HUES6 (cell line): ENCODE measurements at regions not wholly inside any gene's neighbourhood (a gene's known extent, or its start where the extent isn't known, plus 50 kb on each side); places are given as distances from the start of the nearest gene placed in this dataset.

Source experiments
- H3K27ac ChIP-seq: 2 replicates; pipeline ENCODE4 v1.7.0; 2013; ENCODE audit warnings: low read depth, mild to moderate bottlenecking, low read length, inconsistent platforms
- H3K27me3 ChIP-seq: 2 replicates; pipeline ENCODE4 v1.6.1; 2013; ENCODE audit warnings: low read length; ENCODE audit not compliant: control insufficient read depth, insufficient read depth
- H3K36me3 ChIP-seq: 2 replicates; pipeline ENCODE4 v1.6.1; 2013; ENCODE audit warnings: low read length; ENCODE audit not compliant: control insufficient read depth, insufficient read depth
- H3K4me1 ChIP-seq: 2 replicates; pipeline ENCODE4 v1.6.1; 2013; ENCODE audit warnings: low read length; ENCODE audit not compliant: control insufficient read depth, insufficient read depth
- H3K4me3 ChIP-seq: 2 replicates; pipeline ENCODE4 v1.5.1; 2013; ENCODE audit warnings: low read depth, low read length
- H3K9ac ChIP-seq: one replicate; pipeline ENCODE4 v1.6.1; 2013; ENCODE audit warnings: mild to moderate bottlenecking, low read length
- H3K9me3 ChIP-seq: 2 replicates; pipeline ENCODE4 v1.6.1; 2013; ENCODE audit warnings: low read depth, low read length; ENCODE audit not compliant: control insufficient read depth, insufficient read depth

- Histone ChIP-seq H3K4me1 (no peaks in the 10 kb centered on the region), H3K27ac (no peak overlapping the region), H3K4me3 (no peak overlapping the region), H3K36me3 (no peaks in the 10 kb centered on the region), H3K9ac (no peak overlapping the region), H3K9me3 (no peaks in the 10 kb centered on the region), H3K27me3 (no peaks in the 10 kb centered on the region)
Observed at GRCh38 chr16:61214780-61215179, 821.5 kb downstream of the CDH8 start.

GRCh38 chr16:61210076-61210475 is 826.2 kb downstream of the CDH8 start:
- Histone ChIP-seq H3K36me3 (no peaks in the 10 kb centered on the region), H3K9me3 (no peaks in the 10 kb centered on the region), H3K4me1 (no peaks in the 10 kb centered on the region), H3K4me3 (no peak overlapping the region), H3K9ac (no peak overlapping the region), H3K27ac (no peak overlapping the region), H3K27me3 (no peaks in the 10 kb centered on the region)

- Histone ChIP-seq H3K9me3 (peaks cover 5% of the 10 kb centered on the region; the same call in 1 of the 2 replicates), H3K27me3 (no peaks in the 10 kb centered on the region), H3K27ac (no peak overlapping the region), H3K4me3 (no peak overlapping the region), H3K36me3 (no peaks in the 10 kb centered on the region), H3K9ac (no peak overlapping the region), H3K4me1 (no peaks in the 10 kb centered on the region)
Observed at GRCh38 chr16:61195006-61195405, 841.2 kb downstream of the CDH8 start.

- H3K4me3 ChIP-seq, result no peak overlapping the region
- no peak overlapping the region for H3K27ac ChIP-seq
- no peaks in the 10 kb centered on the region for H3K4me1 ChIP-seq
- no peaks in the 10 kb centered on the region for H3K27me3 ChIP-seq
- no peak overlapping the region for H3K9ac ChIP-seq
- peaks cover 4% of the 10 kb centered on the region; the same call in 1 of the 2 replicates for H3K9me3 ChIP-seq
- H3K36me3 ChIP-seq, result no peaks in the 10 kb centered on the region
Observed at GRCh38 chr16:61194573-61194972, 841.7 kb downstream of the CDH8 start.

- peaks cover 3% of the 10 kb centered on the region; the same call in 1 of the 2 replicates for H3K4me1 ChIP-seq
- H3K4me3 ChIP-seq, result no peak overlapping the region
- H3K9me3 ChIP-seq, result no peaks in the 10 kb centered on the region
- H3K9ac ChIP-seq, result no peak overlapping the region
- no peaks in the 10 kb centered on the region for H3K36me3 ChIP-seq
- H3K27ac ChIP-seq, result no peak overlapping the region
- H3K27me3 ChIP-seq, result no peaks in the 10 kb centered on the region
Observed at GRCh38 chr16:61182391-61182790, 853.8 kb downstream of the CDH8 start.

- Histone ChIP-seq H3K36me3 (no peaks in the 10 kb centered on the region), H3K9me3 (no peaks in the 10 kb centered on the region), H3K27me3 (no peaks in the 10 kb centered on the region), H3K27ac (no peak overlapping the region), H3K4me3 (no peak overlapping the region), H3K9ac (no peak overlapping the region), H3K4me1 (peaks cover 3% of the 10 kb centered on the region; the same call in 1 of the 2 replicates)
Observed at GRCh38 chr16:61181982-61182381, 854.3 kb downstream of the CDH8 start.

GRCh38 chr16:61179561-61179960 is 856.7 kb downstream of the CDH8 start:
- H3K4me1 ChIP-seq, result peaks cover 3% of the 10 kb centered on the region; the same call in 1 of the 2 replicates
- H3K27ac ChIP-seq, result no peak overlapping the region
- H3K36me3 ChIP-seq, result no peaks in the 10 kb centered on the region
- H3K9me3 ChIP-seq, result no peaks in the 10 kb centered on the region
- H3K9ac ChIP-seq, result no peak overlapping the region
- H3K27me3 ChIP-seq, result no peaks in the 10 kb centered on the region
- no peak overlapping the region for H3K4me3 ChIP-seq

- Histone ChIP-seq H3K4me1 (no peaks in the 10 kb centered on the region), H3K27ac (no peak overlapping the region), H3K4me3 (no peak overlapping the region)
Observed at GRCh38 chr16:61165797-61166196, 870.4 kb downstream of the CDH8 start.

GRCh38 chr16:61150351-61150750 is 885.9 kb downstream of the CDH8 start:
- Histone ChIP-seq H3K4me3 (no peak overlapping the region), H3K4me1 (peaks cover 10% of the 10 kb centered on the region; the same call in 1 of the 2 replicates), H3K27me3 (no peaks in the 10 kb centered on the region), H3K27ac (no peak overlapping the region), H3K36me3 (no peaks in the 10 kb centered on the region), H3K9ac (no peak overlapping the region), H3K9me3 (no peaks in the 10 kb centered on the region)

More at GRCh38 chr16:61165797-61166196, 870.4 kb downstream of the CDH8 start:
- Histone ChIP-seq H3K9me3 (no peaks in the 10 kb centered on the region), H3K36me3 (no peaks in the 10 kb centered on the region), H3K27me3 (no peaks in the 10 kb centered on the region), H3K9ac (no peak overlapping the region)

- Histone ChIP-seq H3K4me1 (peaks cover 10% of the 10 kb centered on the region; the same call in 1 of the 2 replicates), H3K36me3 (no peaks in the 10 kb centered on the region), H3K27ac (no peak overlapping the region), H3K4me3 (no peak overlapping the region), H3K27me3 (no peaks in the 10 kb centered on the region), H3K9ac (no peak overlapping the region), H3K9me3 (no peaks in the 10 kb centered on the region)
Observed at GRCh38 chr16:61149709-61150108, 886.5 kb downstream of the CDH8 start.

GRCh38 chr16:61148930-61149329 is 887.3 kb downstream of the CDH8 start:
- Histone ChIP-seq H3K9me3 (no peaks in the 10 kb centered on the region), H3K4me1 (peaks cover 10% of the 10 kb centered on the region; the same call in 1 of the 2 replicates), H3K4me3 (no peak overlapping the region), H3K36me3 (no peaks in the 10 kb centered on the region), H3K27me3 (no peaks in the 10 kb centered on the region), H3K27ac (no peak overlapping the region), H3K9ac (no peak overlapping the region)

GRCh38 chr16:61146429-61146828 is 889.8 kb downstream of the CDH8 start:
- H3K9ac ChIP-seq, result no peak overlapping the region
- no peaks in the 10 kb centered on the region for H3K9me3 ChIP-seq
- no peak overlapping the region for H3K27ac ChIP-seq
- H3K4me1 ChIP-seq, result peaks cover 10% of the 10 kb centered on the region; the same call in 1 of the 2 replicates
- no peaks in the 10 kb centered on the region for H3K27me3 ChIP-seq
- H3K36me3 ChIP-seq, result no peaks in the 10 kb centered on the region
- no peak overlapping the region for H3K4me3 ChIP-seq
